ENCODE measurements at regions not wholly inside any gene's neighbourhood (a gene's known extent, or its start where the extent isn't known, plus 50 kb on each side); places are given as distances from the start of the nearest gene placed in this dataset.

GRCh38 chr3:35883929-35884328, 244.6 kb downstream of the ARPP21 start:
- in situ Hi-C loops (cut with HindIII; ENCODE audit: low sequenced_read_pairs), result no loop called here
- no peak for TF ChIP-seq CTCF (IDR thresholded peaks at IDR 0.05; ENCODE audit: low read depth, low read length, missing control alignments)
- no peak overlapping the region for H3K4me3 ChIP-seq (ENCODE audit: low read depth, low read length)
- no peak for DNase-seq (ENCODE audit: low read depth)

- in situ Hi-C loops (cut with HindIII; ENCODE audit: low sequenced_read_pairs), result no loop called here
- H3K4me3 ChIP-seq (ENCODE audit: low read depth, low read length), result no peak overlapping the region
- no peak for TF ChIP-seq CTCF (IDR thresholded peaks at IDR 0.05; ENCODE audit: low read depth, low read length, missing control alignments)
- DNase-seq (ENCODE audit: low read depth), result no peak
Observed at GRCh38 chr3:35894735-35895134, 255.4 kb downstream of the ARPP21 start.

- in situ Hi-C loops (cut with HindIII; ENCODE audit: low sequenced_read_pairs), result no loop called here
- DNase-seq (ENCODE audit: low read depth), result no peak
- H3K4me3 ChIP-seq (ENCODE audit: low read depth, low read length), result no peak overlapping the region
- TF ChIP-seq CTCF (IDR thresholded peaks at IDR 0.05; ENCODE audit: low read depth, low read length, missing control alignments), result no peak
Observed at GRCh38 chr3:35899245-35899644, 259.9 kb downstream of the ARPP21 start.

GRCh38 chr3:35900079-35900478, 260.8 kb downstream of the ARPP21 start:
- in situ Hi-C loops (cut with HindIII; ENCODE audit: low sequenced_read_pairs), result loop anchor here (25.0 kb wide), 1 partner anchor 1638 kb away; no protein-coding TSS in a partner anchor
- H3K4me3 ChIP-seq (ENCODE audit: low read depth, low read length), result no peak overlapping the region
- TF ChIP-seq CTCF (IDR thresholded peaks at IDR 0.05; ENCODE audit: low read depth, low read length, missing control alignments), result no peak
- DNase-seq (ENCODE audit: low read depth), result no peak

GRCh38 chr3:35908366-35909232, 269.3 kb downstream of the ARPP21 start:
- TF ChIP-seq CTCF (IDR thresholded peaks at IDR 0.05; ENCODE audit: low read depth, low read length, missing control alignments), result peak; percentile 78
- in situ Hi-C loops (cut with HindIII; ENCODE audit: low sequenced_read_pairs), result loop anchor here (25.0 kb wide), 1 partner anchor 1646 kb away; no protein-coding TSS in a partner anchor
- H3K4me3 ChIP-seq (ENCODE audit: low read depth, low read length), result no peak overlapping the region
- peak; percentile 83 for DNase-seq (ENCODE audit: low read depth)

- no peak overlapping the region for H3K4me3 ChIP-seq (ENCODE audit: low read depth, low read length)
- no peak for TF ChIP-seq CTCF (IDR thresholded peaks at IDR 0.05; ENCODE audit: low read depth, low read length, missing control alignments)
- in situ Hi-C loops (cut with HindIII; ENCODE audit: low sequenced_read_pairs), result loop anchor here (25.0 kb wide), 1 partner anchor 1657 kb away; no protein-coding TSS in a partner anchor
- DNase-seq (ENCODE audit: low read depth), result no peak
Observed at GRCh38 chr3:35919160-35919559, 279.8 kb downstream of the ARPP21 start.
